GM21786 (cell line): ENCODE measurements at regions not wholly inside any gene's neighbourhood (a gene's known extent, or its start where the extent isn't known, plus 50 kb on each side); places are given as distances from the start of the nearest gene placed in this dataset.
"Not testable (repeated sequence)": the region's sequence is repeated elsewhere in the genome, so short reads cannot be mapped to it uniquely, and the experiment has no call there.

Experiments
- ATAC-seq: cut with Tn5 transposase; IDR thresholded peaks from one replicate; pipeline ENCODE4 v1.9.1; 2021; ENCODE audit not compliant: unreplicated experiment

- ATAC-seq, result no peak
Observed at GRCh38 chr6:165173484-165173883, 135.9 kb downstream of the C6orf118 start.

GRCh38 chr6:165167861-165168260 is 141.5 kb downstream of the C6orf118 start:
- ATAC-seq, result no peak

GRCh38 chr6:165167311-165167710 is 142.1 kb downstream of the C6orf118 start:
- no peak for ATAC-seq

GRCh38 chr6:165163519-165163918 is 145.9 kb downstream of the C6orf118 start:
- ATAC-seq, result no peak

- ATAC-seq, result no peak
Observed at GRCh38 chr6:165159460-165159859, 149.9 kb downstream of the C6orf118 start.

GRCh38 chr6:165146456-165146855 is 162.9 kb downstream of the C6orf118 start:
- ATAC-seq, result no peak

GRCh38 chr6:165135889-165136288 is 173.5 kb downstream of the C6orf118 start:
- ATAC-seq, result no peak

GRCh38 chr6:165129086-165129485 is 180.3 kb downstream of the C6orf118 start:
- no peak for ATAC-seq

- not testable (repeated sequence) for ATAC-seq
Observed at GRCh38 chr6:165127743-165128142, 181.7 kb downstream of the C6orf118 start.

GRCh38 chr6:165124681-165125080 is 184.7 kb downstream of the C6orf118 start:
- ATAC-seq, result not testable (repeated sequence)

GRCh38 chr6:165119231-165120020 is 190.0 kb downstream of the C6orf118 start:
- ATAC-seq, result no peak

- ATAC-seq, result no peak
Observed at GRCh38 chr6:165118736-165119135, 190.7 kb downstream of the C6orf118 start.

GRCh38 chr6:165117806-165118205 is 191.6 kb downstream of the C6orf118 start:
- ATAC-seq, result no peak

GRCh38 chr6:165117121-165117520 is 192.3 kb downstream of the C6orf118 start:
- ATAC-seq, result no peak

- no peak for ATAC-seq
Observed at GRCh38 chr6:165110860-165111259, 198.5 kb downstream of the C6orf118 start.

- no peak for ATAC-seq
Observed at GRCh38 chr6:165109011-165109410, 200.4 kb downstream of the C6orf118 start.

- ATAC-seq, result no peak
Observed at GRCh38 chr6:165106261-165106660, 203.1 kb downstream of the C6orf118 start.

- ATAC-seq, result no peak
Observed at GRCh38 chr6:165098165-165098564, 211.2 kb downstream of the C6orf118 start.

- ATAC-seq, result no peak
Observed at GRCh38 chr6:165096868-165097267, 212.5 kb downstream of the C6orf118 start.

GRCh38 chr6:165096209-165096608 is 213.2 kb downstream of the C6orf118 start:
- no peak for ATAC-seq

- ATAC-seq, result no peak
Observed at GRCh38 chr6:165092881-165093595, 216.4 kb downstream of the C6orf118 start.

GRCh38 chr6:165091121-165091785 is 218.2 kb downstream of the C6orf118 start:
- ATAC-seq, result no peak
